RPMI7951 (cell line): ENCODE measurements at regions not wholly inside any gene's neighbourhood (a gene's known extent, or its start where the extent isn't known, plus 50 kb on each side); places are given as distances from the start of the nearest gene placed in this dataset.

Source experiments
- DNase-seq: peaks from one replicate; pipeline ENCODE4 v3.0.0-alpha.2; 2012; ENCODE audit warnings: low read depth

DNA sequence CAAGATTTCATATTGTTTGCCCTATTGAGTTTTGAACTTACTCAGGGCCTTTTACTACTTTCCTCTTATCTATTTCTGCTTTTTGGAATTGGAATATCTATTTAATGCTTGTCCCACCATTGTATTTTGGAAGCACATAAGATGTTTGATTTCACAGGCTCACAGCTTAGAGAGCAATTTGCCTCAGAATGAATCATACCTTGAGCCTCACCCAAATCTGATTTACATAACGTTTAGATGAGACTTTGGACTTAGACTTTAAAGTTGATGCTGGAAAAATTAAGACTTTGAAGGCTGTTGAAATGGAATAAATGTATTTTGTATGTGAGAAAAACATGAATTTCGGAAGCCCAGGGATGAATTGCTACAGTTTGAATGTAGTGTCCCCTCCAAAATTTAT lies 458.9 kb downstream of the CNTN6 start:
- no peak for DNase-seq

DNA sequence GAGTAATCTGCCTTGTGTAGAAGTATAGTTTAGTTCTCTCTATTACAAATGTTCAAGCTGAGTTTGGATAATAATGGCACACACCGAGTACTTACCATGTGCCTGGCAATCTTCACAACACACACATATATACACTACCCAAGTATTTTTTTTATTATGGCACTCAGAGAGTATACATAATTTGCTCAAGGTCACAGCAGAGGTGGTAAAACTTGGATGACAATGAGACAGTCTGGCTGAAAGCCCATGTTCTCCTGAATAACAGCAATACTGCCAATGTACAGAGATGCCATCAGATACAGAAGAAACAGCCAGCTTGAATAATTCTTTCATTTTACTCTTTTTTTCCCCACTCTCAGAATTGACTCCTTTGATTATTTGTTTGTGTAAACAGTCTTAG lies 460.0 kb downstream of the CNTN6 start:
- DNase-seq = no peak

DNA sequence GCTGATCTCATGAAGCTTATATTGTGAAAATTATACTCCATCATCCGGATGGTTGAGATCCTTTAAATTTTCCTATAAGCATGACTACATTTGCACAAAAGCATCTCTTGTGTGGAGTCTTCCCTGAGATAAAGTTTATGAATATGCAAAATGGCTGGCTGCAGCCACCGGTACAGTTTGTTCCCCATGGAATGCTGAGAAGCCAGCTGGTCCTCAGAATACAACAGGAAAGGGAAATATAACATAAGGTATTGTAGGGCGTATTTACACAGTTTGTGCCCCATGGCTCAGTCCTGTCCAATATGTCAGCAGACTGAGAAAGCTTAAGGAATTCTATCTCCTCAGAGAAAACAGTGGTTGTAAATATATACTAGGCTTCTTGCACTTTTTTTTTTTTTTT lies 468.6 kb downstream of the CNTN6 start:
- DNase-seq = no peak

DNA sequence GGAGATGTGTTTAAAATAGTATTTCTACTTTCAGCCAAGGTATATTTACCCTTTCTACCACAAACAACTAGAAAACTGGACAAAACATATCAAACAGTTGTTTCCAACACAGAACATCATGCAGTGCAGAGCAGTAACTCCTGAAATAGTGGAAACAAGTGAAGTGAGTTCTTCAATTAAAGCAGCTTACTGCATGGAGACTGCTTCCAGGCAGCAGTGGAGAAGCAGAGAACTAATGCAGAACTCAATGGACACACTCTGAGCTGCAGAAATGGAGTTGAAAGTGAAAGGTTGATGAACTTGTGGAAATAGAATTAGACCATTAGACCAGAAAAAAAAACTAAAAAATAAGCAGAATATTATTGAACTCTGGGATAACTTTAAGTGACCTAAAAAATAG lies 478.9 kb downstream of the CNTN6 start:
- DNase-seq = no peak

DNA sequence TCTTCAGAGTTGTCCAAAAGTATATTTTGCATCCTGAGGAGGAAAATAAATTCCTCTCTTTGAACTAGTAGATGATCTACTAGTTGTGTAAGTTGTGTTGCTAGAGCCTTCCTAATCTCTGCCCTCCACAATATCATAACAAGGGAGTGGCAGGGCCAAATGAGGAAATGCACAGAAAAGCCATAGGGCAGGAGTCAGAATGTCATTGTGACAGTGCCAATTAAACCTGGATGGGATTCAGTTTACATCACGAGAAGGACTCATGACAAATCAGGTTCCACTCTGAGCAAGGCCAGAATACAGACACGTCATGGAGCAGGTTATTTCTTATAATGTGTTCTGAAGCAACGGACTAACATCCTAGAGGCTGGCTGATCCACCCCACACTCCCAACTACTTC lies 483.2 kb downstream of the CNTN6 start:
- no peak for DNase-seq

DNA sequence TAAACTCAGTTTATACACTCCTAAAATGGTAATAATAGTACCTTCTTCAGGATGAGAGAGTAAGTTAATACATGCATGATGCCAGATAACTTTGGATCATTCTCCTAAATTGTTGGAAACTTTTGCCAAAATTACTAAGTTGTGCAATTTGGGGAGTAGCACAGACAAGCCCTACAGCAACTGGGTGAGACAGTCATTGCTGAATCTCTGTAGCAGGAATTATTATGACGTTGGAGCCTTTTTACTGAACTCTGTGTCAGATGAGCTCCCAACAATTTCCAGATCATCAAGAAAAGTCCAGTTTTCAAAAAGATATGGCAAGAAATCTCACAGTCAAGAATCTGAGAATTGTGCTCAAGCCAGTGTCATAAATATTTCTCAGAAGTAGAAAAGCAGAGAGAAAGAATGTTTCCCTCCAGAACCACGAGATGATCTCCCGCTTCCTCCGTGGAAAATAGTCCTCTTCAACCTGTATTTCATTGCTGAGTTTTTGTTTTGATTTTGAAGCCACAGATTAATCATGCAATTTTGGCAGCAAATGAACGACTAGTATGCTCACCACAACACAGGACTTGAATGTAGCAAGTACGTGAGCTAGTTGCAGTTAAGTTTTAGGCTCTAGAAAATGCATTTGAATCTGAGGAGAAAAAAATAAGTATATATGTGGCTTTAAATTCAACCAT lies 485.4 kb downstream of the CNTN6 start:
- DNase-seq = no peak

DNA sequence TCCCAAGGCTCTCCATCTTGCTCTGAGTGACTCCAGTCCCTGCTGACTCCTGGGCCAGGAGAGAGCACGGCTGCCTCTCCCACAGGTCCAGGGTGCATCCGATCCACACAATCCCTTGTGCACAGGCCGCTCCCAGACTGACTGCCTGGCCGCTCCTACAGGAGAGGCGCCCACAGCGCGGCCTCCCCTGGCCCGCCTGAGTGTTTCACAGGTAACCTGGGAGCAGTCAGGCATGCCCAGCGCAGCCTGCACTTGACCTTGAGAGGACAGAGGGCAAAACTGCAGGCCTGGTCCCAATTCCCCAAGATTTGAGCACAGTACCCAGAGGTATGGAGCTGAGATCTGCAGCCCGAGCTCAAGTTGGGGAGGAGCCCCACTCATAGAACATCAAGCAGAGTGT lies 490.2 kb downstream of the CNTN6 start:
- no peak for DNase-seq

DNA sequence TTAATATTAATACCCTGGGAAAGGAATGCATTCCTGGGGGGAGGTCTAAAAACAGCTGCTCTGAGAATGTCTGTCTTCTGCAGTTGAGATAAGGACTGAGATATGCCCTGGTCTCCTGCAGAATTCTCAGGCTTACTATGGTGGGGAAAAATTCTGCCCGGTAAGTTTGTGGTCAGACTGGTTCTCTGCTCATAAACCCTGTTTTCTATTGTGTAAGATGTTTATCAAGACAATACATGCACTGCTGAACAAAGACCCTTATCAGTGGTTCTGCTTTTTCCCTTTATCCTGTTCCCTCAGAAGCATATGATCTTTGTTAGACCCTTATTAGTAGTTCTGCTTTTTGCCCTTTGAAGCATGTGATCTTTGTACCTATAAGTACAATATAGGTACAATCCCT lies 494.6 kb downstream of the CNTN6 start:
- DNase-seq = no peak

DNA sequence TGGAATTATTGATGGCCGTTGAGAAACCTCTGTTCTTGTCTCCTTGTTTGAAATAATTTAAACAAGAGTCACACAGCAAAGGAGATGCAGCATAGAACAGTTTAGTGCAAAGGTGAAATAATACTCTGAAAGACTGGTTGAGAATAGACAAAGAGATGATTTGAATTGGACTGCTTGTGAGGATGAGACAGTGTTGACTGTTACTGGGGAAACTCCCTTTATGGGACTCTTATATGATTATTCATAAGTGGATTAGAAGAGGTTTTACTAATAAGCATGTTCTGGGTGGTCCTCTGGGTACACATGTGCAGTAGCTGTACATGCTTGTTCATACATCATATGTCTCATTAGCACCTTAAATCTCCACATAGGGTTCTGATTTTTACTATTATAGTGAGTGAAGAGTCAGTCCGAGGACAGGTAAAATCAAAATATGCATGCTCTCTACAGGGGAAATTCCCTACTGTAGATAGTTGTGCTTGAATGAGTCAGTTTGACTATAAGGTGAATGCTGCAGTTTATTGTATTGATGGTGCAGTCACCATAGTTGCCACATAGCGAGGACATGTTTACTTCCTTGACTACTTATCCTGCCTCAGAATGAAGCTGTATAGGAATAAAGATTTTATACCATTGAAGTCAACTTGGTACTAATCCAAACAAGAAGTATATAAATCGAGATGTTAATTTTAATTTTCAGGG lies 498.7 kb downstream of the CNTN6 start:
- DNase-seq = no peak

DNA sequence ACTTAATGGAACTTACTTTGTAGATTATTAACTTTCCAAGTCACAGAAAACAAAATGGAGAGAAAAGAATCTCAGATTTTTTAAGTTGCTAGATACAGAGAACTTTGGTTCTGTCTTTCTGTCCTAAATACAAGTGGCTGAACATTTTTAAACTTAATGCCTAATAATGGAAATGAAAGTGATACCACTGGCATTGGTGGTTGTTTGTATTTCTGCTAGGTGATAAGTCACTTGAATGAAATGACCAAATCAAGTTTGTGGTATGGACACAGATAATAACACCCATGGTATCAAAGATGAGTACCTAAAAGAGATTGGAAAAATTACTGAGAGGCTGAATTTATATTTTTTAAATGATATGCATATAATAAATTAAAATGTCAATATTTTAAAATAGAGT lies 502.1 kb downstream of the CNTN6 start:
- DNase-seq = no peak

DNA sequence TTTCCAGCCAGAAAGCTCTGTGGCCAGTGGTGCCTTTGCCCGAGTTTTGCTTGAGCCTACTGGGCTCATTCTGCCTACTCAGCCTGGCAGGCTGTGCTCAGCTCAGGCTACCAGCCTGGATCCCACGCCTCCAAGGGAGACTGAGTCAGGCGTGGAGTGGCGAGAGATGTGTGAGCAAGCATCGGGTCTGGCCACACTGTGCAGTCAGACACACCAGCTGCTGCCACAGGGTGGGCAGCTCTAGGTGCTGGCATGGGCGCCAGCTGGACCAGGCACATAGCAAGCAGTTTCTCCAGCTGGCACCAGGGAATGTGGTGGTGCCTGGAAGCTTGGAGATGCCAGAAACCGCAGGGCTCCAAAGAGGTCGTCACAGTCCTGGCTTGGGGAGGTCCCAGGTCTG lies 498.5 kb upstream of the CNTN4 start:
- DNase-seq = no peak

DNA sequence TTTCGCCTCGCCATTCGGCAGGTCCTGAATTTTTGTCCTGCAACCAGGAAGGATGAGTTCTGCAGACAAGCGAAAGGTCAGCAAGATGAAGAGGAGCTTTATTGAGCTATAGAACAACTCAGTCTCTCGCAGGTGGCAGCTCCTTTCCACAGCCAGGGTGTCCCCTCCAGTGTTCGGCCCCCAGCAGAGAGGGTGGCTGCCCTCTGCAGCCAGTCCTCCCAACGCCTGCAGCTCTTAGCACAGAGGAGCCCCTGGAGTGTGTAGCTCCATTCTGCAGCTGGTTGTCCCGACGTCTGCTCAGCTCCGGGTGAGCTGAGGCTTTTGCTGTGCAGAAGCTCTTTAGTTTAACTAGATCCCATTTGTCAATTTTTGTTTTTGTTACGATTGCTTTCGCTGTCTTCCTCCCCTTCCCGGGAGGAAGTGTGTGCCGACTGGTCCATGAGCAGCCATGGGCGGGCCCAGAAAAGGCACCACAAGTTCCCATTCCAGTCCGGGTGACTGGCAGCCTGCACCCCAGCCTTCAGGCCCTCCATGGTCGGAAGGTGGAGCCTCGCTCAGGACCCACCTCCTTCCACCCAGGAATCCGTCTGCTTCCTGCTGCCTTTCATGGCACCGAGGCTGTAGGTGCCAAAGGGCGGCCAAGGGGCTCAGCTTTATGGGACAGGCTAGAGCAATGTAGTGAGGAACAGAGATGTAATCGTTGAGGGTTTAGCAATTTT lies 497.8 kb upstream of the CNTN4 start:
- no peak for DNase-seq

DNA sequence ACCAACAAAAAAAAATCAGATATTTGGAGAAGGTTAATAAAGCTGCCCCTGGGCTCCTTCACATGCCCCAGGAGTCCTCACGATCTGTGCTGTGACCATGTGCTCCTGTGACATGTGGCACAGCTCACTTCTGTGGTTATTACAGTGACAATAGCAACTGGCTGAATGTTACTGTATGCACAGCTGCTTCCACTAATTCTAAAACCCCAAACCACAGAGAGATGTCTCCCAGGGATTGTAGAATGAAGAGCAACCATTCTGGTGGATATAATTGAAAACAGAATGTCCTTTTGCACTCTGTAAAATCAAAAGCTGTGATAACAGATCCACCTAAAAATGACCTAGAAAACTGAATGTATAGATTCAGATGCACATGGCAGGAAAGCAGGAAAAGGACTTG lies 489.2 kb upstream of the CNTN4 start:
- DNase-seq = no peak

DNA sequence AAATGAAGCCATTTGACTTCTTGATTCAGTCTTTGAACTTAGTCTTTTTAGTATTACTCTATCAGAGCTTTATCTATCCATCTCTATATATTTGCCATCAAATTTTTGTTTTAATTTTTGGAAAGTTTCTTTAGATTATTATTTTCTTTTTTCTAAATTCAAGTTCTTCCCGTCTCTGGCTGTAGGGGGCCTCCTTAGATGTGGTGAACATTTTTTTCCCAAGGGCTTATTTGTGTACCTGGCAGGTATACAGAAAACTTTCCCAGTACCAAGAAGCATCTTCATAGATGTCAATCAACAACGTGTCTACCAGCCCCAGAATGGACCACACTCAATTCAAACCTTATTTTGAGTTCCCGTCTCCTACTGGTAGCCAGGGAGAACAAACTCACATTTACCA lies 486.8 kb upstream of the CNTN4 start:
- no peak for DNase-seq

DNA sequence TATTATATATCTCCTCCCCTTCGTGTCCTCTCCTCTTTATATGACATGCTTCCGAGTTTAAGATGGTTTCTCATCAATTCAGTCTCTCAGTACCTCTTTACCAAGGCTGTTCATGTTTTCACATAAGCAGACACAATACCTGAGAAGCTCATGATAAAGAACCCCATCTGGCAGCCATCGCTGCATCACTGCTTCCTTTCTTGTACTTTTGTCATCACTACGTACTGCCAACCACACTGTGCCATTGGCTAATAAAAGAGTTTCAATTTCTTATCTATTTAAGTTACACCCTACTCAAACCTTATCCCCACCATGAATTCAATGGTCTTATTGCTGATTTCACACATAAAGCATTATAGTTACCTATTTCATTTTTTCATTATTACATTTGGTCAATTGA lies 484.7 kb upstream of the CNTN4 start:
- no peak for DNase-seq

DNA sequence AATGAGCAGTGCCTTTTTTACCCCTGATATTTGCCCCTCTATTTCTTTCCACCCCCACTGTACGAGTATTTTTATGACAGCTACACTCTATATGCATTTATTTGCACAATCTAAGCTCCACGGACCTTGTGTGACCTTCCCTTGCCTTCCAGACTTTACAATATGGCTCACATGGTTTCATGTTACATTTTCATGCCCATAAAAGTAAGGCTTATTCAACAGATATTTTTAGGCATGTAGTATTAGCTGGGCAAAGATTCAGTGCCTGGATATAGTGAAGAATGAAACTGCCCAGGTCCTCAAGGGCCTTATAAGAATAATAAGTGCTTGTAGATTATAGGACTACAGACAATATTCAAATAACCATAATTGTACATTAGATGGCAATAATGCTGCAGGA lies 481.9 kb upstream of the CNTN4 start:
- no peak for DNase-seq

DNA sequence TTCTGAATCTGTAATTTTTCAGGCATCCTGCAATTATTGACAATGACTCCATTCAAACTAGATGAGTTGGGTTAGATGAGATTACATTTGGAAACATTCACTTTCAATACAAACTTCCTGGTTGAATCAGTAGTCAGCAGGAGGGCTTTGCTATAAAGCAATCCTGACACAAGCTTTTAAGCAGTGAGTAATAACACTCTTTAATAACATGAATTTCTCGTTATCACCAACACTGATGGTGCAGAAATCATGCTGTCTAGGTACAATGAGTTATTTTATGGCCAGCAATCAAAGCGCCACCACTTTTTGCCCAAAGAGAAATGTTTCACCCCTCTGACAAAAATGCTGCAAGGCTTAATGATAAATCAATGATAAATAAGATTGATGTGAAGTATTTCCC lies 474.8 kb upstream of the CNTN4 start:
- DNase-seq = no peak

DNA sequence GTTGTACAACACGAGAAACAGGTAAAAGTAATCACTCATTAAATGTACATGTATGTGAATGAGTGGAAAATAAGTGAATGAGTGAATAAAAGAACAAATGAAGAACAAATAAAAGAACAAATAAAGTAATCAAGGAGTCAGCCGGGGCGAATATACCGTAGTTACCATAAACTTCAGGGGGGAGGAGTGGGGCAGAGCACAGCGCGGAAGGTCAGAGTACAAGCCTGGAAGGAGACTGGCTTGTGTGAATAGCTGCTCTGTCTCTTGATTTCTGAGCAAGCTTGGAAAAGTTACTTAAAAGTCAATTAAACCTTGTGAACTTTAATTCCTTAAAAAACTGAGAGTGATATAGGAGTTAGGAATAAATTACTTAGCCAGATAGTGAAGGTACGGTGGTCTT lies 466.5 kb upstream of the CNTN4 start:
- no peak for DNase-seq

DNA sequence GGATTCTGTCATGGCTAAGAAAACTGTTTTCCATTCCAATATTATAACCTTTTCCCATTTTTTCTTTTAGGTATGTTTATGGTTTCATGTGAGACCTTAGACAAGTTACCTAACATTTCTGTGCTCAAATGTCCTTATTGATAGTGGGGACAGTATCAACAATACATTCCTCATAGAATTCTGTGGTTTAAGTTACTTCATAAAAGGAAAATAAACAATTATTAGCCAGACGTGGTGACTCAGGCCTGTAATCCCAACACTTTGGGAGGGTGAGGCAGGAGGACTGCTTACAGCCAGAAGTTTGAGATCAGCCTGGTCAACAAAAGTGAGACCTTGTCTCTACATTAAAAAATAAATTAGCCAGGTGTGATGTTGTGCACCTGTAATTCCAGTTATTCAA lies 436.8 kb upstream of the CNTN4 start:
- DNase-seq = no peak

DNA sequence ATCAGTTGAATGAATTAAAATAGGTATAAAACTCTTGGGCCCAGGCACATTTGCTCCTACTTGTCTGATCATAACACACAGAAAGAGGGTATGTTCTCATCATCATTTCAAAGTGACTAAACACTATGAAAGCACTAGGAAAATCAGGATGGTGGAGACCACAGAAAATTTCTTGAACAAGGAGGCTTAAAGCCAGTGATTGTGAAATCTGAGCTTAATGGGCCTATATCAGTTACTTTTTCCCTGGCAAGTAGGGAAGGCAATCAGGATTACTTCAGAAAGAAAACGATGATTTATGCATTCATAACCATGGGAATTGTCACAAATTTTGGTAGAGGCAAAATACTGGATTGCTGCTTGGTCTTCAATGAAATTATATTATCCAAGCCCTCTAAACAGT lies 434.4 kb upstream of the CNTN4 start:
- no peak for DNase-seq

DNA sequence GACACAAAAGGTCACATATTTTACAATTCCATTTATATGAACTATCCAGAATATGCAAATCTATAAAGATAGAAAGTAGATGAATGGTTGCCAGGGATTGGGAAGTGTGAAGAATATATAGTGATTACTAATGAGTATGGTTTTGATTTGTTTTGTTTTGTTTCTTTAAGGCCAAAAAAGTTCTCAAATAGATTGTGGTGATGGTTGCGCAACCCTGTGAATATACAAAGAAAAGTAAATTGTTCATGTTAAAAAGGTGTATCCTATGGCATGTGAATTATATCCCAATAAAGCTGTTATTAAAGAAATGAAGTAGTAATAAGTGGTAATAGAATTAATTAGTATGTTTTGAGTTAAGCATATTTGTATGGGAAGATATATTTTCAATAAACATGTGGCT lies 431.8 kb upstream of the CNTN4 start:
- DNase-seq = no peak

DNA sequence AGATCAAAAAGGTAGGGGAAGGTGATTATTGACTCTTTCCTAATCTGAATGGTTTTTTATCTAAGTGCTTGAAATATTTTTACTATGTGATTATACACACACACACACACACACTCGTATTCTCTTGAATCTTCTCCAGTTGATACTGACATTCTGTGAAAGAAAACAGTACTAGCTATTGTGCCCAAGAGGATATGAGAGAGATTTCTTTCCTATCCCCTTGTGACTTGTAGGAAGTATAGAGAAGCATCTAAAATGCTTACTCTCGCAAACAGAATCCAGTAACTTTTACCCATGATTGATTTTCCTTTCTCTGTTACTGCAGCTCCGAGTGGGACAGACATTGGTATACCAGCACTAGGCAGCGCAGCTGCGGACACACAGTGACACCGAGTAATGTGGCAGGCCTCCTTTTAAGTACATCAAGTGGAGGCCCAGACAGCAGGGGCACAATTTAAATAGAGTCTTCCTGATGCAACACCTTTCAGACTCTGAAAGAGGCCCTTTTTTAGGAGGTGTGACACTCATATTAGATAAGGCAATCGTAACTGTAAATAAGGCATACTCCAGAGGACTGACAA lies 421.0 kb upstream of the CNTN4 start:
- no peak for DNase-seq

DNA sequence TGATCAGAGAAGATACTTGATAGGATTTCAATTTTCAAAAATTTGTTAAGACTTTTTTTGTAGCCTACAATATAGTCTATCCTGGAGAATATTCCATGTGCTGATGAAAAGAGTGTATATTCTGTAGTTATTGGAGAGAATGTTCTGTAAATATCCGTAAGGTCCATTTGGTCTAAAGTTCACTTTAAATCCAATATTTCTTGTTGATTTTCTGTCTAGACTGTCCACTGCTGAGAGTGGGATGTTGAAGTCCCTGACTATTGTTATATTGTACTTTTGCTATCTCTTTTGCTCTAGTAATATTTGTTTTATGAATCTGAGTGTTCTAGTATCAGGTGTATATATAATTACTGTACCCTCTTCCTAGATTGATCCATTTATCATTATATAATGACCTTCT lies 406.2 kb upstream of the CNTN4 start:
- DNase-seq = no peak
